CD4-positive, alpha-beta T cell treated with Interleukin-17A for 1 hour (primary cell): ENCODE measurements at regions not wholly inside any gene's neighbourhood (a gene's known extent, or its start where the extent isn't known, plus 50 kb on each side); places are given as distances from the start of the nearest gene placed in this dataset.

Source experiments
- DNase-seq: peaks from one replicate; pipeline ENCODE4 v3.0.0-alpha.2; 2020

GRCh38 chr2:239459606-239460005 is 58.8 kb upstream of the HDAC4 start:
- no peak for DNase-seq

- DNase-seq, result no peak
These were observed 58.2 kb upstream of the HDAC4 start for GRCh38 chr2:239459056-239459455.

- no peak for DNase-seq
These were observed 57.0 kb upstream of the HDAC4 start for GRCh38 chr2:239457586-239458445.

GRCh38 chr2:239456940-239457339 is 56.1 kb upstream of the HDAC4 start:
- DNase-seq, result no peak

GRCh38 chr2:239455436-239456203 is 54.8 kb upstream of the HDAC4 start:
- no peak for DNase-seq

GRCh38 chr2:239454507-239454906 is 53.7 kb upstream of the HDAC4 start:
- no peak for DNase-seq
